SKM-1 treated with dmso at 0.1 percent for 144 hours (cell line): ENCODE measurements at regions not wholly inside any gene's neighbourhood (a gene's known extent, or its start where the extent isn't known, plus 50 kb on each side); places are given as distances from the start of the nearest gene placed in this dataset.
"Not testable (repeated sequence)": the region's sequence is repeated elsewhere in the genome, so short reads cannot be mapped to it uniquely, and the experiment has no call there.

Experiments
- DNase-seq: peaks from one replicate; lab custom pipeline; 2025; ENCODE audit not compliant: unreplicated experiment; lab: John Stamatoyannopoulos, UW

DNA sequence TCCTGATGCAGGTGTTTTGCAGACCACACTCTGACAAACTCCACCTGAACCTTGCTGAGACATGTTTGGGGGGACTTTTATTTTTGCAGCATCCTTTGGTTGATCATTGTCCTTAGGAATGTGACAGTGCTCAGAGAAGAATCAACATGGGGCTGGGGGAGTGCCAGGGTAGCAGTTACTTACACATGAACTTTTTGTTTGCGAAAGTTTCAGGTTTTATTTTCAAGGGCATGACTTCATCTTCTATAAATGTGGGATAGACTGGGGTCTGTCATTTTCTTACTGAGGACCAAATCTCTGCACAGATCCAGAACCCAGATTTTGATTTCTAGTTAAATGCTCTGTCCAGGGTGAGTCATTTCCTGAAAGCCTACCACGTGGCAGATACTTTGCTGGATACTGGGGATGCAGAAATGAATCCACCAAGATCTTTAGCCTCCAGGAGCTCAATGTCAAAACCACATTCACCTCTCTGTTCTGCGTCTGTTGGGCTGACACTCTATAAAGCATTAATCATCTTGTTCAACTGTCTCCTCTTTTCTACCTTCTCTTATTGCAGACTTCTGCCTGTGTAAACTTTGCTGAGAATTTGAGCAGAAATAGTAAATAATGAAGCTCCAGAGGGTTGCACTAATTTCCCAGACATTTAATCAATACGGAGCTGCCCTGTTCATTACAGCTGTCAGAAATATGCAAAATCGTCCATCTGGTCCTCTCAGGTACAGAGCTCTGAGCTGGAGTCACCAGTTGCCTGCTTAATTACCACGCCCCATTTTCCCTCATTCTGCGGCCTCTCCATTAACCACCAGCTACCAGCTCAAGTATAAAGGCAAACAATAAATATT lies 387.9 kb downstream of the MIAT start:
- no peak for DNase-seq

DNA sequence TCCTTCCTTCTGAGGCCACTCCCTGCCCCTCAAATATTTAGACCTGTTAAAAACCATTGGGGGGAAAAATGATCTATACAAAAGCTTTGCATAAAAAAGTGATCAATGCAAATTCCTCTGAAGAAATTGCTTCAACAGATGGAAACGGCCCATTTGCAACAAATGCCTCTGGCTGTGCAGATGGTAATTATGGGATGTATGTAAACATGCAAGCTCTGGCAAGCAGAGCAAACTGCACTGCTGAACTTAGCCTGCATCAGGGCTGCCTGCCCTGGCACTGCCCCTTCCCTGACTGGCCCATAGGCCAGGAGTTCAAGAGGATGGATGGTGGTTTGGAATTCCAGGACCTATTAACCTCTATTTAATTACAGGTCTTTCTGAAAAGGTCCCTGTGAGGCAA lies 388.7 kb downstream of the MIAT start:
- DNase-seq, result no peak

DNA sequence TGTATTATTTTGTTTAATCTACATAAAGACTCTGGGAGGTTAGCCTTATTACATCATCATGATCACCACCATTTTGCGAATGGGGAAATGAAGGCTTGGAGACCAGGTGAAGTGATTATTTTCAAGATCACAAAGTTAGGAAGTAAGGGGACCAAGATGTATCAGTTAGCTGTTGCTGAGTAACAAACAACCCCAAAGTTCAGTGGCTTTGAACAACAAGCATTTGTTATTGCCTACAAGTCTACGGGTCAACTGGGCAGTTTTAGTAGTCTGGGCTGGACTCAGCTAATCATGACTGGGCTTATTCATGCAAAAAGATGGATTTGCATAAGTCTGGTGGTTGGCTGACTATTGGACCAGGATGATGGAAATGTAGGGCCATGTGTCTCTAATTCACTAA lies 389.2 kb downstream of the MIAT start:
- no peak for DNase-seq

DNA sequence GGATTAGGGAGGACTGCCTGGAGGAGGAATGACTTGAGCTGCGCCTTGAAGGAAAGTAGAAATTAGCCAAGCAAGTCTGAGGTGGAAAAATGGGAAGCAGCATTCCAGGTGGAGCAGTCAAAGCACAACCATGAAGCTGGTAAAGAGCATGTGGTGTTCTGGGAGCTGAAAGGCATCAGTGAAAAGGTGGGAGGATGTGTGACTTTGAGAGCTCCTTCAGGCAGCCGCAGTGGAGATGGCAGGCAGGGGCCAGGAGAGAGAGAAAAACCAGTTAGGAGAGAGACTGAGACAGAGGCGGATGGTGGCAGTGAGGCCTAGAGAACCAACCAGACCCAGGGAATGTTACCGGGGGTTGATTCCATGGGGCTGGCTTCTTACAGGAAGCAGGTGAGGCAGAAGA lies 393.4 kb downstream of the MIAT start:
- DNase-seq, result no peak

DNA sequence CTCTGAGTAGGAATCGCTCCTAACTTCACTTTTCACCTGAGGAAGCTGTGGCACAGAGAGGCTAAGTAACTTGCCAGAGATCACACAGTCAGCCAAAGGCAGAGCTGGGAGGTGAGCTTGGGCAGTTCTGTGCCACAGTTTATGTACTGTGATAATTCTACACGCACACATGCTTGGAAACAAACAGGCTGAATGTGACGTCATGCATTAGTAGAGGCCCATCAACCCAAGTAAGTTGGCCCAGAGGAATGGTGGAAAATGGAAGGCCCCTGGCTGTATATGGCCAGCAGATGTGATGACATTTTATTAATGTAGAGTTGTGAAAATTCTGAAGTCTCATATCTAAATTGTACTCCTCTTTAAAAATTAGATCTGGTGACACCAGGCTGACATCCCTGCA lies 394.0 kb downstream of the MIAT start:
- DNase-seq, result no peak

DNA sequence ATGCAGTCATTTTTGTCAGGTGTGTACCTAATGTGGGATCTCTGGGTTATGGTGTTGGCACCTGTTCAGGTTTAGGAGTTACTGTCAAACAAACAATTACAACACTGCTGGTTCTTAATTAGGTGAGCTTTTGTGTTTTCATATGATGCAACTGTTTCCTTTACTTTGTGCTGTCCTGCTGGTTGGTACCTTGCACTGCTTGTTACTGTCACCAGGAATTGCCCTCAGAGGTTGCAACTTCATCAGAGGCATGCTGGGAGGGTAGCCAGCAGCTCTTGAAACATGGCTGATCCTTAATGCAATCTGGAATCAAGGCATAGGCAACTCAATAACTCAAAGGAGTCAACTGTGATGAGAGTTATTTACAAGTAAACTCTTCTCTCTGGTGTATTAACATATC lies 400.3 kb downstream of the MIAT start:
- no peak for DNase-seq

DNA sequence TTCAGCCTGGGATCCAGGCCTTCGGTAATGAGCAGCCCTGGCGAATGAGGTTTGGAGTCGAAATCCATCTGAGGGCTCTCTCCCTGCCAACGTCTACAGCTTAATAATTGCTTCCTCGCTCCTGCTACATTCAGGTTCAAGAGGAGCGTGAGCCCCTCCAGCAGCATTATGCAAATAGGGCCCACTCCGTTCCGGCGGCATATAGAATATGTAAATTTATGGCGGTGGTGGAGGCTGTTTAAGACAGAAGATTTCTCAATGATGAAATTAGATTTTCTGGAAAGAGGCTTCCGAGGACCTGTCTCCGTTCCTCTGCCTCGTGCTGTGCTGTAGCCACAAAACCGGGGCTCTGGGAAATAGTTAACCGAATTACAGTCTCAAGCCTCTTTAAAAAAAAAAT lies 402.8 kb downstream of the MIAT start:
- no peak for DNase-seq

DNA sequence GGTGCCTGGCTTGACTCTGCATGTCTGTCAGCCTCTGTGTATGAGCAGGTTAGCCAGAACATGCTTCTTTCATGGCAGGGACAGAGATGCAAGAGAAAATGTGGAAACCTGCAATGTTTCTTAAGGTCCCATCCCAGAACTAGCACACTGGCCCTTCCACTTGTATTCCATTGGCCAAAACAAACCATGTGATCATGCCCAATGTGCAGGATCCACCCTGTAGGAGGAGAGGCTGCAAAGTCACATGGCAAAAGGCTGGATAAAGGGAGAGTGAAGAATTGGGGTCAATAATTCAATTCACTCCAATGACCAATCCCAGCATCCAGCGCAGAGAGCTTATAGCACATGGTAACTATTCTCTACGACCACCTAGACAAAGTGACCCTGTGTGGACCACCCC lies 405.5 kb downstream of the MIAT start:
- no peak for DNase-seq

DNA sequence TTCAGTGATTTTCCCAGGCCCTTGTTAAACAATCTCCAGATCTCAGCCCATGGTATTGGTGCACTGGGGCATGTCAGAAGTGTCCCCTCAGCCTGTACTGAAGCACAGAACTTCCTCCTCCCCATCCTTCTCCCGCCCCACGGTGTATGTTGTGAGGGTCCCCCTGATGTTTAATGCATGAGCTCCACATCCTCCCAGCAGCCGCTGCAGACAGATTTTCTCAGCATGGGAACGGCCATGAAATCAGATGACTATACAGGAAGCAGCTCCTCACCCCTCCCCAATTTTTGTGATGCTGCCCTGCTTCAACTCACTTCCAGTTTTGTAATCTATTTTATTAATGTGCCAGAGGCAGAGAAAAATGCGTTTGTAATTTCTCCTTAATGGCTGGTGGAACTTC lies 406.0 kb downstream of the MIAT start:
- DNase-seq, result no peak

DNA sequence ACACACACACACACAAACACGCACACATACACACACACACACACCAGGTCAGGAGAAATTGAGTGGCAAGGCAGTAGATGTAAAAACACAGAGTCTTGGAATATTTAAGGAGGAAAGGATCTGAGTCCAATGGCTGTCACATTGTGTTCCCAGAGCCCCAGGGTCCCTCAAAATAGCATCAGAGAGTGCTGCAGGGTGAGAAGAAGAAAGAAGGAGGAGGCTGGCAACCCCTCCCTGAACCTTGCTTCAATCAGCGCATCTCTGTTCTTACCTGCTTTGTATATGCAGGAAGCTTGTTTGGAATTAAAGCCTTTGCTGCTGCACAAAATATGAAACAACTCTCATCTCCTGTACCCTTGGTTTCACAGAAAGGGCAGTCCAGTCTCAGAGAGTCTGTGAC lies 406.5 kb downstream of the MIAT start:
- no peak for DNase-seq

DNA sequence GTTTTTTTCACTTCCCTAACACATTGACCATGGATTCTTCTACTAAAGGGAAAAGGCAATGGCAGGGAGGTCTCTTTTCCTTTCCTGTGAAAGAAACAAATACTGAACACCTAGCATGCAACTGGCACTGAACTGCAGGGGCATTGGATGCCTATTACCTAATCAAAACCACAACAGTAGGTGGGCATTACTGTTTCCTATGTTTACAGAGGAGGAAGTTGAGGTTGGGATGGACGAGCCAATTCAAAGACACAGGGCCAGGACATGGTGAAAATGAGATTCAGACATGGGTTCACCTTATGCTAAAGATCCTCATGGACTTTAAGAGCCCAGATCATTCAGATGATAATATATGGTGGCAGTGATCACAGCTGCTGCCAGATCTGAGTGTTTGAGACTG lies 407.0 kb downstream of the MIAT start:
- DNase-seq, result no peak

DNA sequence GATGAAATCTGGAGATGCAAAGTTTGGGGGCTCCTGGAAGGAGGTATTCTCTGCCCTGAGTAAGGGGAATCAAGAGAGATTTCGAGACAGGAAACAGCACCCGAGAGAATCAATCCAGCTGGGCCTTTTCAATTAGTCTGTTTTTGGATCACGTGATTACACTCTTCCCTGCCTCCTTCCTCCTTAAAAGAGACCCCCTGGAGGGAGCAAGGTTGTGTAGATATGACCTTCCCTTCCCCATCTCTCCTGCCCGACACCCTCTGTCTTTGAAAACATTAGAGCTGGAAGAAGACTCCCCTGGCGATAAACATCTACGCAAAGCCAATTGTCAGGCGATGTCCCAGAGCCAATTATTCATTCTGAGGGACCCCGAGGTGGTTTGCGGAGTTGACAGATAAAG lies 407.9 kb downstream of the MIAT start:
- DNase-seq, result no peak

DNA sequence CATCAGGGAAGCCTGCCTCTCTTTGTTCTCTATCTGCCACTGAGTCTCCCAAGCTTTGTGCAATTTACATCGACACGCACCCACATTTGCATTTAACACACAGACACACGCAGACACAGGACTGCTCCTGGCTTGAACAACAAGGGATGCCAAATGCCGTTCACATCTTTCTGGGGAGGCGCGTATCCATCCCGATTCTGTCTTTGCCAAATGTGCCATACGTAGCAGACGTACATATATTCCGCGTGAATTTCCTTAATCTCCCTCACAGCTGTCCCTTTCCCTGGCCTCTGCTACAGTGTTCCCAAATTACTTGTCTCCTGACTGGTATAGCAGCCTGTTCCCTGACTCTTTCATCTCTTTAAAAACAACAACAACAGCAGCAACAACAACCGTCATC lies 409.5 kb downstream of the MIAT start:
- DNase-seq, result no peak

DNA sequence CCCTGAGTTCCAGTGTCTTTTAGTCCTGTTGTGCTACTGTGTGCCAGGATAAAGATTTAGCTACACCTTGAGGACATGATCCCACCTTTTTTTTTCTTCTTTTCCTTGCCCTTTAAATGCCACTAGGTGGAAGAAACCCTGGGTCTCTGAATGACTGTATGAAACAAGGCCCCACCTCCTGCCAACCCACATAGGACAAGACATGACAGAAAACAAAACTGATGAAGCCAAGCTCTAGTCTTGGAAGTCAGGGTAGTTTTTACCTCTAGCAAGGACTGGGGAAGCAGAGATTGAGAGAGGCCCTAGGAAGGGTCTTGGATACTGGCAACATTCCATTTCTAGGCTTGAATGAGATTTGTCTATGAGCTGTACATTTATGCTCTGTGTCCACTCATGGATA lies 410.7 kb downstream of the MIAT start:
- no peak for DNase-seq

DNA sequence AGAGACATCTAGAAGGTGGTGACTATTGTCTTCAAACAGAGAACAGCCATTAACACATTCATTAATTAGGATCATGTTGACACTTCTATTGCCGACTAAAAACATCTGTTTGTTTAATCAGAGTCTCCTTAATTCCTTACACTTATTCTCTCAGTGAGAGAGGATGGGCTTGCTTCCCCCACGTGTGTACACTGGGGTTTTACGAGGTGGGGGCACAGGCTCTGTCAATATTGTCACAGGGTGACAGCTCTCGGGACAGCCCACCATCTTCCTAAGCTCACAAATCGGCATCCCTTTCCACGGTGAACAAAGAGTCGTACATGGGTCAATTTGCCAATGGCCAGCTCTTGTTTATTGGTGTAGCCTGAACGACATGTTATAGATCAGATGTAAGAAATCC lies 413.2 kb downstream of the MIAT start:
- DNase-seq, result no peak

DNA sequence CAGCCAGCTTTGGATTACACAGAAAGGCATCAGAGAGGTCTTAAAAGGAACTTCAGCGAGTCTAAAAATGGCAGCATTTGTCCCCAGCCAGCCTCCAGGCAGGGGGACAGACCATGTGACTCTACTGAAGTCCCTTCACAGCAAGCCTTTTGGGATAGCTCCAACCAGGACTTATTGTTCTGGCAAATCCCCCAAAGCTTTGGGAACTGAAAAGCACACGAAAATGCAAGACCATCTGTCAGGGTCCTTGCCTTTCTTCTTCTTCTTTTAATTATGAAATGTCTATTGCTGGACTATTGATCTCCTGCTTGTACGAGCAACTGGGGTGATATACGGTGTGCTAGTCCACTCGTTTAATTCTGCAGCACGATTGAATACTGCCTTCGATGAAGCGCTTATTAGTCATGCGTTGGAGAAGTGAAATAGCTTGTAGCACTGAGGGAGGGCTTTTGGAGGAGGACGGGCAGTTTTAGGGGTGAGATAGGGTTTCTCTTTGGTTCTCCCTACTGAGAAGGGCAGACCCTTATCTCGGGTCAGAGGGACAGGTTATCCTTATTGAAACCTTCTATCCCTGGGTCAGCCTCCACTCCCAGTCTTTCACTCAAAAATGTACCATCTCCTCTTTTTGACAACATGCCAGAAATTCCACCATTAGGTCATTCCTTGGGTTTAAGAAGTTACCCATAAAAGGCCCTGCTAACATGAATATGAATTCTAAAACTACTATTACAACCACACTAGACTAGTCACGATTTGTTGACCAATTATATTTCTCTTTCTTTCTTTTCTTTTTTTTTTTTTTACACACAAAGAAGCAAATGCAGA lies 416.4 kb downstream of the MIAT start:
- no peak for DNase-seq

DNA sequence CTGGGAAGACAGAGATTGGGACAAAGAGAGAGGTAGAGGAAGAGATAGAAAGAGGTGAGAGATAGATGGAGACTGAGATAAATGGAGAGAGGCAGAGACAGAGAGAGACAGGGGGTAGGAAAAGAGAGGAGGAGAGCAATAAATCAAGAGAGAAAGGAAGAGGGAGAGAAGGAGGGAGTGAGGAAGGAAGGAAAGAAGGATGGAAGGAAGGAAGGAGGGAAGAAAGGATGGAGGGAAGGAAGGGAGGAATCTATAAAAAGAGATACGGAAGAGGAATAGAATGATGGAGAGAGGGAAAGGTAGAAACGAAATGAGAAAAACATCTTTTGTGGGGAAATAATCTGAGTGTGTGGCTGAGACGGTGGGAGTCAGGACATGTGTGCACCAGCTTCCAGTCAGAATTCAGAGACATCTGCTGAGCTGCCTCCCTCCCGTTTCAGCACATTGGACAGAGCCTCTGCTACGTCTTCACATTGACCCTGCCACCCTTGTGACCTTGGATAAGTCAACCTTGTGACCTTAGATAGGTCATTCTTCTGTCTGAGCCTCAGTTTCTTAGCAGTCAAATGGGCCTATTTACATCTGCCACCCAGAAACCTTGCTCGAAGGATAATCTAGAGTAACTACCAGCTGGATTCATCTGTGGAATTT lies 417.8 kb downstream of the MIAT start:
- DNase-seq, result no peak

DNA sequence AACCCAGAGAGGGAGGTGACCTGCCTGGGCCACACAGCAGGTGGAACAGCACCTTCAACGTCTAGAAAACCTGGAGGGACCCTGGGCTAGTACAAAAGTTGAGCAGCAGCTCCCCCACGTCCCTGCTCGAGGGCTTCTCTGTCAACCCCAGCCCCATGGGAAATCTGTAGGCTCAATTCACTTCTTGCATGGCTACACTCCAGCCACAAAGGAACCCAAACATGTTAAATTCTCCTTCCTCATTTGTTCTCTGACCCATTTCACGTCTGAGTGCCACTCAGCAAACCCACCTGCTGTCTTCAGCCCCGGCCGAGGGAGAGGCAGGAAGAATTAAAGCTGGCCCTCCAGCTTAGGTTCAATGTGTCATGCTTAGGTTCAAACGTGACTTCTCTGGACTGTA lies 418.5 kb downstream of the MIAT start:
- no peak for DNase-seq

DNA sequence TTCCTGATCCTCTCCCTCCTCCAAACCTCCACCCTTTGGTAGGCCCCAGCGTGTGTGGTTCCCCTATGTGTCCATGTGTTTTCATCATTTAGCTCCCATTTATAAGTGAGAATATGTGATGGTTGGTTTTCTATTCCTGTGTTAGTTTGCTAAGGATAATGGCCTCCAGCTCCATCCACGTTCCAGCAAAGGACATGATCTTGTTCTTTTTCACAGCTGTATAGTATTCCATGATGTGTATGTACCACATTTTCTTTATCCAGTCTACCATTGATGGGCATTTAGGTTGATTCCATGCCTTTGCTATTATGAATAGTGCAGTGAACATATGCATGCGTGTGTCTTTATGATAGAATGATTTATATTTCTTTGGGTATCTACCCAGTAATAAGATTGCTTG lies 420.7 kb downstream of the MIAT start:
- not testable (repeated sequence) for DNase-seq

DNA sequence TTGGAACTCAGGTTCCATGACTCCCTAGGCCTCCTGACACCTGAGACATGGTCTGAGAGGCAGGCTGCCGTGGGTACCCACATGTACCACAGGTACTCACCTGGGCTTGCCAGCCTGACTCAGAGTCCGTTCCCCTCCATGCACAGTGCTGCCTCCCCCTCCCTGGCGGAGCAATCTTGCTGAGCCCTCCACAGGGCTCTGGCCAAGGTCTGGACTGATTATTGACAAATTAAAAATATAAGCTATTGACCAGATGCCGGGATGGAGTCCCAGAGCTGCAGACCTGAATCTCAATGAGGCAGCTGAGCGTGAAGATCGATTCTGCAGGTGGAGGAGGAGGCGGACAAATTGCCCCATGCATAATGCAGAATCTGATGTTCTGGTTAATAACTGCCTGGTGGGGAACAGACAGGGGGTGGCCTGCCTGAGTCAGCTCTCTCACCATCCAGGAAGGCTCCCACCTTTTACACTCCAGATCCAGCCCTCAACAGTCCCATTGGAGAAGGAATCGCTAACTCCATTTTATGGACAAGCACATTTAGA lies 422.7 kb downstream of the MIAT start:
- DNase-seq, result no peak

DNA sequence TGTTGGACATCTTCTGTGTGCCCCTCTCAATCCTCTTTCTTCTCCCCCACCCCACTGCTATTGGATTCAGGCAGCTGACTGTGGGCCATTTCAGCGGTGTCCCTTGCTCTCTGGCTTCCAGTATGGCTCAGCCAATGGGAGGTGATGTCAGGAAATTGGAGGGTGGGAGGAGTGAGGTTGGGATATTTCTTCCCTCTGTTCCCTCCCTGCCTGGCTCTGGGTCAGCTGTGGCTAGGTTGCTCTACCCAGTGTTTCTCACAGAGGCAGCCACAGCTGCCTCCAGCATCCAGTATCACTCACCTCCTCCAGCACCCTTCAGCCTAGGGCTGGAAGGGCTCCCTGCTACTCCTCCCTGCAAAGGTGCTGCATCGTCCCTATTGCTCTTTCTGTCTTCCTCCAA lies 423.5 kb downstream of the MIAT start:
- no peak for DNase-seq

DNA sequence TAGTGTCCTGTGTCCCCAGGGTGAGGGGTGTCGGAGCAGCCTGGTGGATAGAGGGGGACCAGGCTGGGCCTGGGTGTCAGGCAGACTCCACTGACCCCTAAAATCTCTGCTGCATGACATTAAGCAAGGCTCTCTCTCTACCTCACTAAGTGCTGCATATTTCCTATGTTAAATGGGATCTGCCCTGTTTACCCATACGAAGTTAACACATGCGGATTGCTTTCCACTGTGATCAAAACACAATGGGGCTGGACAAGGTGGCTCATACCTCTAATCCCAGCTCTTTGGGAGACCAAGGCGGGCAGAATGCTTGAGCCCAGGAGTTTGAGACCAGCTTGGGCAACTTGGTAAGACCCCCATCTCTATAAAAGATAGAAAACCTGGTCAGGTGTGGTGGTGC lies 426.2 kb downstream of the MIAT start:
- DNase-seq, result no peak
